K562 (cell line): ENCODE measurements at regions not wholly inside any gene's neighbourhood (a gene's known extent, or its start where the extent isn't known, plus 50 kb on each side); places are given as distances from the start of the nearest gene placed in this dataset.

ENCODE experiments used
- CTCF ChIP-seq, 3 experiments: IDR thresholded peaks in 2 of 3; conservative IDR thresholded peaks in 1 of 3; 2 replicates each; pipeline ENCODE4 v1.5.1; 2011 to 2012; ENCODE audit warnings: low read length in 3 of 3, mild to moderate bottlenecking in 3 of 3, control low read depth in 2 of 3, improper control_type of control experiment in 1 of 3, inconsistent platforms in 1 of 3, low read depth in 1 of 3, mixed read lengths in 1 of 3, moderate library complexity in 1 of 3; ENCODE audit not compliant: insufficient read depth in 2 of 3
- ELF2 ChIP-seq: fragments of 250-450 bp; sonication (Bioruptor Pico); IDR thresholded peaks from 2 replicates; pipeline ENCODE4 v1.5.0; 2021; ENCODE audit warnings: mild to moderate bottlenecking
- FOXK1 ChIP-seq: sonication (generic); formaldehyde crosslinking; IDR thresholded peaks from 2 replicates; pipeline ENCODE4 v1.8.0; 2022; ENCODE audit warnings: missing genetic modification reagents, mild to moderate bottlenecking, borderline replicate concordance
- LARP7 ChIP-seq: fragments of 450-650 bp; IDR thresholded peaks from 2 replicates; pipeline ENCODE4 v1.6.1; 2016
- MED1 ChIP-seq: sonication (generic); formaldehyde crosslinking; IDR thresholded peaks from 2 replicates; pipeline ENCODE4 v1.8.1; 2023; ENCODE audit warnings: missing genetic modification reagents, borderline replicate concordance
- NCOA4 ChIP-seq: fragments of 450-650 bp; IDR thresholded peaks from 2 replicates; pipeline ENCODE4 v1.6.1; 2018; ENCODE audit warnings: mild to moderate bottlenecking; ENCODE audit not compliant: partially characterized antibody
- NFATC3 ChIP-seq: fragments of 450-650 bp; IDR thresholded peaks from 2 replicates; pipeline ENCODE4 v1.6.1; 2017; ENCODE audit warnings: mild to moderate bottlenecking
- NR0B1 ChIP-seq: fragments of 450-650 bp; IDR thresholded peaks from one replicate; pipeline ENCODE4 v1.6.1; 2018; ENCODE audit warnings: mild to moderate bottlenecking, moderate library complexity; ENCODE audit not compliant: partially characterized antibody
- PCBP2 ChIP-seq: fragments of 200-400 bp; formaldehyde crosslinking; IDR thresholded peaks from 2 replicates; pipeline ENCODE4 v1.6.1; 2018; ENCODE audit warnings: low read length, low read depth, mild to moderate bottlenecking, moderate library complexity; ENCODE audit not compliant: poor library complexity, severe bottlenecking
- POLR3A ChIP-seq: IDR thresholded peaks from 2 replicates; pipeline ENCODE4 v1.6.1; 2011; ENCODE audit warnings: borderline replicate concordance, mild to moderate bottlenecking, moderate library complexity; ENCODE audit not compliant: insufficient read length, insufficient read depth; ENCODE audit errors: extremely low read depth
- PREB ChIP-seq: sonication (generic); formaldehyde crosslinking; IDR thresholded peaks from 2 replicates; pipeline ENCODE4 v1.8.1; 2023; ENCODE audit warnings: mild to moderate bottlenecking, missing genetic modification reagents
- PRMT5 ChIP-seq: sonication (generic); formaldehyde crosslinking; IDR thresholded peaks from 2 replicates; pipeline ENCODE4 v1.5.0; 2020; ENCODE audit warnings: missing genetic modification reagents
- SIN3B ChIP-seq: fragments of 450-650 bp; IDR thresholded peaks from 2 replicates; pipeline ENCODE4 v1.6.1; 2017; ENCODE audit warnings: low read depth, mild to moderate bottlenecking, moderate library complexity
- TSC22D4 ChIP-seq: fragments of 450-650 bp; IDR thresholded peaks from 2 replicates; pipeline ENCODE4 v1.6.1; 2016; ENCODE audit warnings: missing genetic modification characterization, missing biosample characterization, control low read depth
- ZBTB26 ChIP-seq: fragments of 450-650 bp; formaldehyde crosslinking; IDR thresholded peaks from 2 replicates; pipeline ENCODE4 v1.4.0; 2022; ENCODE audit warnings: missing genetic modification characterization
- ZKSCAN3 ChIP-seq: fragments of 250-450 bp; sonication (Bioruptor Pico); IDR thresholded peaks from 2 replicates; pipeline ENCODE4 v1.4.0; 2020
- ZNF12 ChIP-seq: sonication (generic); formaldehyde crosslinking; IDR thresholded peaks from 2 replicates; pipeline ENCODE4 v1.4.0; 2020; ENCODE audit warnings: mild to moderate bottlenecking, missing genetic modification reagents
- ZNF165 ChIP-seq: fragments of 250-450 bp; sonication (Bioruptor Pico); IDR thresholded peaks from 2 replicates; pipeline ENCODE4 v1.4.0; 2020; ENCODE audit warnings: borderline replicate concordance
- ZNF184 ChIP-seq: sonication (generic); formaldehyde crosslinking; IDR thresholded peaks from 2 replicates; pipeline ENCODE4 v1.5.0; 2020; ENCODE audit warnings: missing genetic modification reagents
- ZNF280B ChIP-seq: fragments of 250-450 bp; sonication (Bioruptor Pico); IDR thresholded peaks from 2 replicates; pipeline ENCODE4 v1.5.1; 2021; ENCODE audit warnings: mild to moderate bottlenecking

GRCh38 chr6:27551607-27552006 lies 78.7 kb upstream of the ZNF184 start (continued):
- TF ChIP-seq NCOA4 (no peak), ZKSCAN3 (CRISPR knock-in tag) (no peak), MED1 (no peak), LARP7 (peak; percentile 86; the same call in 1 of the 2 replicates), PREB (CRISPR knock-in tag) (no peak), POLR3A (no peak), FOXK1 (CRISPR knock-in tag) (no peak), ELF2 (no peak), ZNF12 (CRISPR knock-in tag) (no peak), ZBTB26 (no peak), PCBP2 (no peak), ZNF280B (CRISPR knock-in tag) (no peak), ZNF184 (CRISPR knock-in tag) (no peak), ZNF165 (CRISPR knock-in tag) (no peak), CTCF (IDR thresholded peaks at IDR 0.05 in 2 of 3, conservative IDR thresholded peaks at IDR 0.05 in 1 of 3; ENCODE audit: insufficient read depth in 2 of 3, low read depth in 1 of 3, low read length in 3 of 3) (no peak), NR0B1 (no peak), SIN3B (no peak), NFATC3 (no peak), TSC22D4 (no peak), PRMT5 (CRISPR knock-in tag) (no peak)
